LNCaP clone FGC (cell line): ENCODE measurements at regions not wholly inside any gene's neighbourhood (a gene's known extent, or its start where the extent isn't known, plus 50 kb on each side); places are given as distances from the start of the nearest gene placed in this dataset.

Source experiments
- DNase-seq: peaks from one replicate; pipeline ENCODE4 v3.0.0-alpha.2; 2011; ENCODE audit warnings: low read depth
- H3K4me3 ChIP-seq: 2 replicates; pipeline ENCODE4 v1.5.1; 2011; ENCODE audit warnings: mild to moderate bottlenecking, low read depth, low read length, control low read depth
- CTCF ChIP-seq: IDR thresholded peaks from 2 replicates; pipeline ENCODE4 v1.5.1; 2012; ENCODE audit warnings: mild to moderate bottlenecking; ENCODE audit not compliant: control insufficient read depth, insufficient read depth; ENCODE audit errors: extremely low read depth

GRCh38 chr6:105799056-105799455, 287.1 kb upstream of the PRDM1 start:
- DNase-seq: peak; percentile 46
- H3K4me3 ChIP-seq: no peak overlapping the region

GRCh38 chr6:105797983-105798453, 288.1 kb upstream of the PRDM1 start:
- DNase-seq: no peak
- no peak overlapping the region for H3K4me3 ChIP-seq
- no peak for TF ChIP-seq CTCF

More at GRCh38 chr6:105799056-105799455, 287.1 kb upstream of the PRDM1 start:
- TF ChIP-seq CTCF: no peak

- no peak for DNase-seq
- no peak overlapping the region for H3K4me3 ChIP-seq
- no peak for TF ChIP-seq CTCF
Measured at GRCh38 chr6:105797286-105797979, 288.7 kb upstream of the PRDM1 start.

- TF ChIP-seq CTCF: no peak
- DNase-seq: peak; percentile 46
- H3K4me3 ChIP-seq: no peak overlapping the region
Measured at GRCh38 chr6:105795913-105796517, 290.1 kb upstream of the PRDM1 start.

GRCh38 chr6:105795366-105795765, 290.8 kb upstream of the PRDM1 start:
- TF ChIP-seq CTCF: no peak
- H3K4me3 ChIP-seq: no peak overlapping the region
- DNase-seq: no peak

- no peak for TF ChIP-seq CTCF
- no peak for DNase-seq
- no peak overlapping the region for H3K4me3 ChIP-seq
Measured at GRCh38 chr6:105794870-105795269, 291.3 kb upstream of the PRDM1 start.
